Tibial artery (tissue), 4 donors: ENCODE measurements at regions not wholly inside any gene's neighbourhood (a gene's known extent, or its start where the extent isn't known, plus 50 kb on each side); places are given as distances from the start of the nearest gene placed in this dataset.
"Not testable (repeated sequence)": the region's sequence is repeated elsewhere in the genome, so short reads cannot be mapped to it uniquely, and the experiment has no call there.

Experiments
- DNase-seq, 2 donors: peaks; one replicate each; pipeline ENCODE4 v3.0.0-alpha.2; 2019
- H3K27ac ChIP-seq, 2 donors: fragments of 200-600 bp; sonication (generic) in 1 of 2; 1 replicate in 1 of 2; 2 replicates in 1 of 2; pipeline ENCODE4 v1.5.1; 2018 to 2019; ENCODE audit warnings: mild to moderate bottlenecking in 1 of 2
- H3K27me3 ChIP-seq, 2 donors: fragments of 200-600 bp; sonication (generic) in 1 of 2; one replicate each; pipeline versions ENCODE4 v1.5.1 to v1.6.0; 2016 to 2019
- H3K36me3 ChIP-seq, 3 donors: fragments of 200-600 bp; sonication (generic) in 2 of 3; one replicate each; pipeline ENCODE4 v1.5.1; 2016 to 2019; ENCODE audit warnings: mild to moderate bottlenecking in 2 of 3
- H3K4me1 ChIP-seq, 4 donors: fragments of 200-600 bp; sonication (generic) in 2 of 4; 1 replicate in 3 of 4; 2 replicates in 1 of 4; pipeline ENCODE4 v1.5.1; 2016 to 2019
- H3K4me3 ChIP-seq, 2 donors: fragments of 200-600 bp; sonication (generic) in 1 of 2; 1 replicate in 1 of 2; 2 replicates in 1 of 2; pipeline ENCODE4 v1.5.1; 2018 to 2019; ENCODE audit warnings: mild to moderate bottlenecking in 2 of 2
- H3K9me3 ChIP-seq, 3 donors: fragments of 200-600 bp; sonication (generic) in 1 of 3; one replicate each; pipeline ENCODE4 v1.5.1; 2016 to 2019
- intact Hi-C: fragments of 100-400 bp; cut with DNase I; formaldehyde crosslinking; loops from one replicate; pipeline ENCODE4 v1.15.0; 2023; ENCODE audit warnings: low total_unique reads
- TF ChIP-seq, protein P1 (sequence below), 2 experiments: fragments of 200-600 bp in 1 of 2; fragments of 450-650 bp in 1 of 2; IDR thresholded peaks; one replicate each; pipeline ENCODE4 v1.5.1; 2017 to 2019; ENCODE audit warnings: antibody characterized with exemption in 2 of 2, mild to moderate bottlenecking in 1 of 2, moderate library complexity in 1 of 2

DNA sequence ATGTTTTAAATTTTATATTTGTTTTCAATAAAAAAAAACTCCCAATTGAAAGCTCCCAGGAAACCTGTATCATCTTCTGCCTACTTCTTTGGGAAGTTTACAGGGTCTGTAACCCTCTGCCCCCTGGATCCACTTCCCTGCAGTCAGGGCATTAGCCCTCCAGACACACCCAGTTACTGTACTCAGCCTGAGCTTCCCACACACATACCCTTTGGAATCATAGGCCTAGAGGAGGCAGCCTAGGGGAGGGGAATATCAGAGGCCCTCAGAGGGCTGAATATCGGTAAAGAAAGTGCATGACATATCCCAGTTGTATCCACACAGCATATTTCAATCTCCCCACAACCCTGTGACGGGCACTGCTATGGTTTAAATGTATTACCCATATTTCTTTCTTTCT lies 56.2 kb upstream of the TFPI start:
- H3K36me3 ChIP-seq, H3K9me3 ChIP-seq, H3K4me3 ChIP-seq, H3K27me3 ChIP-seq, H3K27ac ChIP-seq, H3K4me1 ChIP-seq, intact Hi-C loops, DNase-seq: not testable (repeated sequence)

DNA sequence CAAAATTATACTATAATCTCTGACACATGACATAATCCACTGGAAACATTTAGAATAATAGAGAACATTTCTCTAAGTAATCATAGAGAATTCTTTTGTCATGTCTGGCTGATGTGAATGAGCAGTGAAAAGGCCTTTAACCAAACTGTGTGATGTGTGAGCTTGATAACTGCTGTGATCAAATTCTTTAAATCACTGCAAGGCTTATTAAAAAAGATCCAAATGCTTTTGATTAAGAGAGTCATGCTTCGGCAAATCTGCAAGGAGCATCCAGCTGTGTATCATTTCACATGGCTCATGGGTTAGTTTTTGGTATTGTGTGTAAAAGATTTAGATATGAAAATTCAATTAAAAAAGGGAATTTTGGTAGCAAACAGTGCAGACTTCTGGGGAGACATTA lies 58.6 kb upstream of the TFPI start:
- TF ChIP-seq, protein P1, sequence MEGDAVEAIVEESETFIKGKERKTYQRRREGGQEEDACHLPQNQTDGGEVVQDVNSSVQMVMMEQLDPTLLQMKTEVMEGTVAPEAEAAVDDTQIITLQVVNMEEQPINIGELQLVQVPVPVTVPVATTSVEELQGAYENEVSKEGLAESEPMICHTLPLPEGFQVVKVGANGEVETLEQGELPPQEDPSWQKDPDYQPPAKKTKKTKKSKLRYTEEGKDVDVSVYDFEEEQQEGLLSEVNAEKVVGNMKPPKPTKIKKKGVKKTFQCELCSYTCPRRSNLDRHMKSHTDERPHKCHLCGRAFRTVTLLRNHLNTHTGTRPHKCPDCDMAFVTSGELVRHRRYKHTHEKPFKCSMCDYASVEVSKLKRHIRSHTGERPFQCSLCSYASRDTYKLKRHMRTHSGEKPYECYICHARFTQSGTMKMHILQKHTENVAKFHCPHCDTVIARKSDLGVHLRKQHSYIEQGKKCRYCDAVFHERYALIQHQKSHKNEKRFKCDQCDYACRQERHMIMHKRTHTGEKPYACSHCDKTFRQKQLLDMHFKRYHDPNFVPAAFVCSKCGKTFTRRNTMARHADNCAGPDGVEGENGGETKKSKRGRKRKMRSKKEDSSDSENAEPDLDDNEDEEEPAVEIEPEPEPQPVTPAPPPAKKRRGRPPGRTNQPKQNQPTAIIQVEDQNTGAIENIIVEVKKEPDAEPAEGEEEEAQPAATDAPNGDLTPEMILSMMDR (IDR thresholded peaks at IDR 0.05) = no peak
- intact Hi-C loops = no loop called here
- no peaks in the 10 kb centered on the region for H3K36me3 ChIP-seq
- H3K27ac ChIP-seq = no peak overlapping the region
- H3K9me3 ChIP-seq = no peaks in the 10 kb centered on the region
- no peaks in the 10 kb centered on the region for H3K27me3 ChIP-seq
- DNase-seq = no peak
- H3K4me1 ChIP-seq = peaks cover 0 to 10% (median 0%) of the 10 kb centered on the region in 4 donors
- no peak overlapping the region for H3K4me3 ChIP-seq

- H3K27ac ChIP-seq = no peak overlapping the region
- H3K4me1 ChIP-seq = peaks cover 0 to 10% (median 0%) of the 10 kb centered on the region in 4 donors
- no peaks in the 10 kb centered on the region for H3K27me3 ChIP-seq
- intact Hi-C loops = no loop called here
- H3K36me3 ChIP-seq = no peaks in the 10 kb centered on the region
- H3K9me3 ChIP-seq = no peaks in the 10 kb centered on the region
- DNase-seq = no peak
- TF ChIP-seq, protein P1 (IDR thresholded peaks at IDR 0.05) = no peak
- no peak overlapping the region for H3K4me3 ChIP-seq
These were observed 60.5 kb upstream of the TFPI start for GRCh38 chr2:187614756-187615155.

GRCh38 chr2:187615364-187615763 lies 61.1 kb upstream of the TFPI start:
- Histone ChIP-seq H3K27ac (no peak overlapping the region), H3K4me1 (peaks cover 0 to 10% (median 0%) of the 10 kb centered on the region in 4 donors), H3K9me3 (no peaks in the 10 kb centered on the region), H3K27me3 (no peaks in the 10 kb centered on the region), H3K4me3 (no peak overlapping the region), H3K36me3 (no peaks in the 10 kb centered on the region)
- DNase-seq = no peak
- TF ChIP-seq, protein P1 (IDR thresholded peaks at IDR 0.05) = no peak
- intact Hi-C loops = no loop called here

- H3K27ac ChIP-seq = no peak overlapping the region
- H3K9me3 ChIP-seq = no peaks in the 10 kb centered on the region
- H3K27me3 ChIP-seq = no peaks in the 10 kb centered on the region
- H3K4me1 ChIP-seq = peaks cover 0 to 10% (median 0%) of the 10 kb centered on the region in 4 donors
- intact Hi-C loops = no loop called here
- no peak overlapping the region for H3K4me3 ChIP-seq
- DNase-seq = no peak
- no peaks in the 10 kb centered on the region for H3K36me3 ChIP-seq
- TF ChIP-seq, protein P1 (IDR thresholded peaks at IDR 0.05) = no peak
These were observed 61.7 kb upstream of the TFPI start for GRCh38 chr2:187615902-187616301.

DNA sequence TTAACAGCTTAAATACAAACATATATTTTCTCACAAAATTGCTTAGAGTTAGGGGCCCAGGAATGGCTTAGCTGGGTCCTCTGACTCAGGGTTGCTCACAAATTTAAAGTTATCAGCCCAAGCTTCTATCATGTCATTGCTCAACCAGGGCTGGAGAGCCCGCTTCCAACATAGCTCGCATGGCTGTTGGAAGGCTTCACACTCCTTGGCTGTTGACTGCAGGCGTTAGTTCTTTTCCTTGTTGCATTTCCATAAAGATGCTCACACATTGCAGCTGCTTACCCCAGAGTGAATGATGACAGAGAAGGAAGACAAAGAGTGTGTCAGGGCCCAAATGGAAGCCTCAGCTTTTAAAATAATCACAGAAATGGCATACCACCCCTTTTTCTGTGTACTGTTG lies 62.9 kb upstream of the TFPI start:
- TF ChIP-seq, protein P1 (IDR thresholded peaks at IDR 0.05) = no peak
- no peaks in the 10 kb centered on the region for H3K36me3 ChIP-seq
- intact Hi-C loops = no loop called here
- no peak for DNase-seq
- no peak overlapping the region for H3K27ac ChIP-seq
- no peak overlapping the region for H3K4me3 ChIP-seq
- H3K4me1 ChIP-seq = peaks cover 0 to 10% (median 0%) of the 10 kb centered on the region in 4 donors
- H3K27me3 ChIP-seq = no peaks in the 10 kb centered on the region
- no peaks in the 10 kb centered on the region for H3K9me3 ChIP-seq
